ENCODE measurements at regions not wholly inside any gene's neighbourhood (a gene's known extent, or its start where the extent isn't known, plus 50 kb on each side); places are given as distances from the start of the nearest gene placed in this dataset.

GRCh38 chr15:36491912-36492311 is 87.5 kb upstream of the CDIN1 start (continued):
- no peak for TF ChIP-seq ZNF157 (tag by site-specific recombination; IDR thresholded peaks at IDR 0.05)

- CTCF ChIA-PET = no interaction called here
- H3K4me1 ChIP-seq (ENCODE audit: control insufficient read depth, insufficient read depth, low read length) = peaks cover 20% of the 10 kb centered on the region
- no peak overlapping the region for H3K4me3 ChIP-seq (ENCODE audit: low read depth, low read length)
- no peaks in the 10 kb centered on the region for H3K36me3 ChIP-seq (ENCODE audit: control insufficient read depth in 2 of 2, insufficient read depth in 1 of 2, low read length in 2 of 2)
- H3K27ac ChIP-seq (ENCODE audit: extremely low read depth, low read depth, low read length) = peak overlapping the region; percentile 41; the same call in 1 of the 2 replicates
- POLR2A ChIA-PET = no interaction called here
- H3K9me3 ChIP-seq (ENCODE audit: control insufficient read depth, insufficient read depth, low read depth, low read length) = no peaks in the 10 kb centered on the region
- no peak for TF ChIP-seq ZBTB20 (tag by site-specific recombination; IDR thresholded peaks at IDR 0.05)
- no peak for TF ChIP-seq SCRT2 (tag by site-specific recombination; IDR thresholded peaks at IDR 0.05)
- peak; percentile 76 for TF ChIP-seq OSR2 (tag by site-specific recombination; IDR thresholded peaks at IDR 0.05)
- TF ChIP-seq ZNF639 (tag by site-specific recombination; IDR thresholded peaks at IDR 0.05) = peak; percentile 62; the same call in 1 of the 2 replicates
- TF ChIP-seq ZIC2 (tag by site-specific recombination; IDR thresholded peaks at IDR 0.05) = no peak
- TF ChIP-seq ZNF670 (tag by site-specific recombination; IDR thresholded peaks at IDR 0.05; ENCODE audit: low read depth) = no peak
- TF ChIP-seq ZBTB26 (tag by site-specific recombination; optimal IDR thresholded peaks at IDR 0.05) = no peak
- peak; percentile 73 for TF ChIP-seq KLF8 (tag by site-specific recombination; IDR thresholded peaks at IDR 0.05)
- TF ChIP-seq FEZF1 (tag by site-specific recombination; IDR thresholded peaks at IDR 0.05) = peak; percentile 90
- TF ChIP-seq ZNF518A (tag by site-specific recombination; conservative IDR thresholded peaks at IDR 0.05; ENCODE audit: low read depth) = no peak; the same call in 1 of the 2 replicates
- TF ChIP-seq ZNF138 (tag by site-specific recombination; IDR thresholded peaks at IDR 0.05; ENCODE audit: borderline replicate concordance) = no peak
- TF ChIP-seq BCL6B (tag by site-specific recombination; IDR thresholded peaks at IDR 0.05) = peak; percentile 69
- TF ChIP-seq ZXDB (tag by site-specific recombination; IDR thresholded peaks at IDR 0.05) = peak; percentile 49
- peak; percentile 38; the same call in 1 of the 2 replicates for TF ChIP-seq ZSCAN4 (tag by site-specific recombination; IDR thresholded peaks at IDR 0.05)
- TF ChIP-seq ZNF513 (tag by site-specific recombination; IDR thresholded peaks at IDR 0.05) = peak; percentile 51; the same call in 1 of the 2 replicates
- peak; percentile 96 for TF ChIP-seq WT1 (tag by site-specific recombination; IDR thresholded peaks at IDR 0.05)
- peak; percentile 66; the same call in 1 of the 2 replicates for TF ChIP-seq GLI2 (tag by site-specific recombination; IDR thresholded peaks at IDR 0.05; ENCODE audit: borderline replicate concordance, low read depth)
- no peak for TF ChIP-seq HOXA7 (CRISPR knock-in tag; IDR thresholded peaks at IDR 0.05; ENCODE audit: borderline replicate concordance)
- 0 out of 2 replicates have a peak, but pooled peaks have one; percentile 37 for TF ChIP-seq TSHZ1 (tag by site-specific recombination; IDR thresholded peaks at IDR 0.05; ENCODE audit: borderline replicate concordance)
Observed at GRCh38 chr15:36495456-36495991, 83.9 kb upstream of the CDIN1 start.

Measured in HEK293 (cell line).